K562 (cell line): ENCODE measurements at regions not wholly inside any gene's neighbourhood (a gene's known extent, or its start where the extent isn't known, plus 50 kb on each side); places are given as distances from the start of the nearest gene placed in this dataset.

ENCODE experiments used
- TF ChIP-seq, protein P1 (sequence below): fragments of 200-600 bp; sonication (generic); IDR thresholded peaks from one replicate; pipeline ENCODE4 v1.6.1; 2012; ENCODE audit warnings: mild to moderate bottlenecking, low read depth, low read length, inconsistent platforms

DNA sequence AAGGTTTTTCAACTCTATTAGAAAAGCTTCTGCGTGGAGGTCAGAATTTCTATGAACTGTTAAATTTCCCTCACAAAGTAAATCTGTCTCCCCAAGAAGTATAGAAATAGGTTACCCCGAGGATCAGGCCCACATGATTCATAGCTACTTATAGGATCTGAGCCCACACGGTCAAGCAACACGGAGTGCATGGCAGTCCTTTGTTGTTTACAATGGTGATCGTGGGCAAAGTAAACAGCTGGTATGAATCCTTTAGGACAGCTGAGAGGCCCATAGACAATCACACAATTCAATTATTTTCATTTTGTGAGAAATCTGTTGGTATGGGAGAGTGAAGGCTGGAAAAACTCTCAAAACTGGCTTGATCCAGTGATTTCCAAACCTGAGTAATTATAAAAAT is 58.9 kb upstream of the RCOR3 start (continued):
- TF ChIP-seq, protein P1, sequence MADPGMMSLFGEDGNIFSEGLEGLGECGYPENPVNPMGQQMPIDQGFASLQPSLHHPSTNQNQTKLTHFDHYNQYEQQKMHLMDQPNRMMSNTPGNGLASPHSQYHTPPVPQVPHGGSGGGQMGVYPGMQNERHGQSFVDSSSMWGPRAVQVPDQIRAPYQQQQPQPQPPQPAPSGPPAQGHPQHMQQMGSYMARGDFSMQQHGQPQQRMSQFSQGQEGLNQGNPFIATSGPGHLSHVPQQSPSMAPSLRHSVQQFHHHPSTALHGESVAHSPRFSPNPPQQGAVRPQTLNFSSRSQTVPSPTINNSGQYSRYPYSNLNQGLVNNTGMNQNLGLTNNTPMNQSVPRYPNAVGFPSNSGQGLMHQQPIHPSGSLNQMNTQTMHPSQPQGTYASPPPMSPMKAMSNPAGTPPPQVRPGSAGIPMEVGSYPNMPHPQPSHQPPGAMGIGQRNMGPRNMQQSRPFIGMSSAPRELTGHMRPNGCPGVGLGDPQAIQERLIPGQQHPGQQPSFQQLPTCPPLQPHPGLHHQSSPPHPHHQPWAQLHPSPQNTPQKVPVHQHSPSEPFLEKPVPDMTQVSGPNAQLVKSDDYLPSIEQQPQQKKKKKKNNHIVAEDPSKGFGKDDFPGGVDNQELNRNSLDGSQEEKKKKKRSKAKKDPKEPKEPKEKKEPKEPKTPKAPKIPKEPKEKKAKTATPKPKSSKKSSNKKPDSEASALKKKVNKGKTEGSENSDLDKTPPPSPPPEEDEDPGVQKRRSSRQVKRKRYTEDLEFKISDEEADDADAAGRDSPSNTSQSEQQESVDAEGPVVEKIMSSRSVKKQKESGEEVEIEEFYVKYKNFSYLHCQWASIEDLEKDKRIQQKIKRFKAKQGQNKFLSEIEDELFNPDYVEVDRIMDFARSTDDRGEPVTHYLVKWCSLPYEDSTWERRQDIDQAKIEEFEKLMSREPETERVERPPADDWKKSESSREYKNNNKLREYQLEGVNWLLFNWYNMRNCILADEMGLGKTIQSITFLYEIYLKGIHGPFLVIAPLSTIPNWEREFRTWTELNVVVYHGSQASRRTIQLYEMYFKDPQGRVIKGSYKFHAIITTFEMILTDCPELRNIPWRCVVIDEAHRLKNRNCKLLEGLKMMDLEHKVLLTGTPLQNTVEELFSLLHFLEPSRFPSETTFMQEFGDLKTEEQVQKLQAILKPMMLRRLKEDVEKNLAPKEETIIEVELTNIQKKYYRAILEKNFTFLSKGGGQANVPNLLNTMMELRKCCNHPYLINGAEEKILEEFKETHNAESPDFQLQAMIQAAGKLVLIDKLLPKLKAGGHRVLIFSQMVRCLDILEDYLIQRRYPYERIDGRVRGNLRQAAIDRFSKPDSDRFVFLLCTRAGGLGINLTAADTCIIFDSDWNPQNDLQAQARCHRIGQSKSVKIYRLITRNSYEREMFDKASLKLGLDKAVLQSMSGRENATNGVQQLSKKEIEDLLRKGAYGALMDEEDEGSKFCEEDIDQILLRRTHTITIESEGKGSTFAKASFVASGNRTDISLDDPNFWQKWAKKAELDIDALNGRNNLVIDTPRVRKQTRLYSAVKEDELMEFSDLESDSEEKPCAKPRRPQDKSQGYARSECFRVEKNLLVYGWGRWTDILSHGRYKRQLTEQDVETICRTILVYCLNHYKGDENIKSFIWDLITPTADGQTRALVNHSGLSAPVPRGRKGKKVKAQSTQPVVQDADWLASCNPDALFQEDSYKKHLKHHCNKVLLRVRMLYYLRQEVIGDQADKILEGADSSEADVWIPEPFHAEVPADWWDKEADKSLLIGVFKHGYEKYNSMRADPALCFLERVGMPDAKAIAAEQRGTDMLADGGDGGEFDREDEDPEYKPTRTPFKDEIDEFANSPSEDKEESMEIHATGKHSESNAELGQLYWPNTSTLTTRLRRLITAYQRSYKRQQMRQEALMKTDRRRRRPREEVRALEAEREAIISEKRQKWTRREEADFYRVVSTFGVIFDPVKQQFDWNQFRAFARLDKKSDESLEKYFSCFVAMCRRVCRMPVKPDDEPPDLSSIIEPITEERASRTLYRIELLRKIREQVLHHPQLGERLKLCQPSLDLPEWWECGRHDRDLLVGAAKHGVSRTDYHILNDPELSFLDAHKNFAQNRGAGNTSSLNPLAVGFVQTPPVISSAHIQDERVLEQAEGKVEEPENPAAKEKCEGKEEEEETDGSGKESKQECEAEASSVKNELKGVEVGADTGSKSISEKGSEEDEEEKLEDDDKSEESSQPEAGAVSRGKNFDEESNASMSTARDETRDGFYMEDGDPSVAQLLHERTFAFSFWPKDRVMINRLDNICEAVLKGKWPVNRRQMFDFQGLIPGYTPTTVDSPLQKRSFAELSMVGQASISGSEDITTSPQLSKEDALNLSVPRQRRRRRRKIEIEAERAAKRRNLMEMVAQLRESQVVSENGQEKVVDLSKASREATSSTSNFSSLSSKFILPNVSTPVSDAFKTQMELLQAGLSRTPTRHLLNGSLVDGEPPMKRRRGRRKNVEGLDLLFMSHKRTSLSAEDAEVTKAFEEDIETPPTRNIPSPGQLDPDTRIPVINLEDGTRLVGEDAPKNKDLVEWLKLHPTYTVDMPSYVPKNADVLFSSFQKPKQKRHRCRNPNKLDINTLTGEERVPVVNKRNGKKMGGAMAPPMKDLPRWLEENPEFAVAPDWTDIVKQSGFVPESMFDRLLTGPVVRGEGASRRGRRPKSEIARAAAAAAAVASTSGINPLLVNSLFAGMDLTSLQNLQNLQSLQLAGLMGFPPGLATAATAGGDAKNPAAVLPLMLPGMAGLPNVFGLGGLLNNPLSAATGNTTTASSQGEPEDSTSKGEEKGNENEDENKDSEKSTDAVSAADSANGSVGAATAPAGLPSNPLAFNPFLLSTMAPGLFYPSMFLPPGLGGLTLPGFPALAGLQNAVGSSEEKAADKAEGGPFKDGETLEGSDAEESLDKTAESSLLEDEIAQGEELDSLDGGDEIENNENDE, result no peak
